Lower lobe of right lung (tissue), 2 donors: ENCODE measurements at regions not wholly inside any gene's neighbourhood (a gene's known extent, or its start where the extent isn't known, plus 50 kb on each side); places are given as distances from the start of the nearest gene placed in this dataset.

Experiments used
- ATAC-seq, 2 donors: fragments of 200-7000 bp; cut with Tn5 transposase; one replicate each; pipeline ENCODE4 v1.9.1; 2020 to 2022; ENCODE audit warnings: mild to moderate bottlenecking in 2 of 2, moderate library complexity in 2 of 2
- DNase-seq: peaks from one replicate; pipeline ENCODE4 v3.0.0-alpha.2; 2020
- H3K27ac ChIP-seq: fragments of 200-600 bp; one replicate; pipeline ENCODE4 v1.8.0; 2022
- H3K27me3 ChIP-seq: fragments of 200-600 bp; one replicate; pipeline ENCODE4 v1.8.0; 2022; ENCODE audit warnings: low read depth
- H3K36me3 ChIP-seq: fragments of 200-600 bp; one replicate; pipeline ENCODE4 v1.8.0; 2022; ENCODE audit warnings: mild to moderate bottlenecking
- H3K4me1 ChIP-seq: fragments of 200-600 bp; one replicate; pipeline ENCODE4 v1.8.0; 2022
- H3K4me3 ChIP-seq: fragments of 200-600 bp; one replicate; pipeline ENCODE4 v1.8.0; 2022; ENCODE audit warnings: mild to moderate bottlenecking
- H3K9me3 ChIP-seq: fragments of 200-600 bp; one replicate; pipeline ENCODE4 v1.8.0; 2022
- intact Hi-C: fragments of 100-400 bp; cut with DNase I; formaldehyde crosslinking; loops from one replicate; pipeline ENCODE4 v1.11.0; 2022
- TF ChIP-seq, protein P1 (sequence below): fragments of 200-600 bp; IDR thresholded peaks from one replicate; pipeline ENCODE4 v1.8.0; 2022; ENCODE audit warnings: antibody characterized with exemption, mild to moderate bottlenecking
- donor health status: DM: no; HTN: yes; CAD: no; lungs with severe emphysema.

GRCh38 chr10:130251766-130252165 lies 115.6 kb downstream of the GLRX3 start:
- no peaks in the 10 kb centered on the region for H3K36me3 ChIP-seq
- H3K9me3 ChIP-seq: no peaks in the 10 kb centered on the region
- no peaks in the 10 kb centered on the region for H3K4me1 ChIP-seq
- no peak overlapping the region for H3K4me3 ChIP-seq
- TF ChIP-seq, protein P1, sequence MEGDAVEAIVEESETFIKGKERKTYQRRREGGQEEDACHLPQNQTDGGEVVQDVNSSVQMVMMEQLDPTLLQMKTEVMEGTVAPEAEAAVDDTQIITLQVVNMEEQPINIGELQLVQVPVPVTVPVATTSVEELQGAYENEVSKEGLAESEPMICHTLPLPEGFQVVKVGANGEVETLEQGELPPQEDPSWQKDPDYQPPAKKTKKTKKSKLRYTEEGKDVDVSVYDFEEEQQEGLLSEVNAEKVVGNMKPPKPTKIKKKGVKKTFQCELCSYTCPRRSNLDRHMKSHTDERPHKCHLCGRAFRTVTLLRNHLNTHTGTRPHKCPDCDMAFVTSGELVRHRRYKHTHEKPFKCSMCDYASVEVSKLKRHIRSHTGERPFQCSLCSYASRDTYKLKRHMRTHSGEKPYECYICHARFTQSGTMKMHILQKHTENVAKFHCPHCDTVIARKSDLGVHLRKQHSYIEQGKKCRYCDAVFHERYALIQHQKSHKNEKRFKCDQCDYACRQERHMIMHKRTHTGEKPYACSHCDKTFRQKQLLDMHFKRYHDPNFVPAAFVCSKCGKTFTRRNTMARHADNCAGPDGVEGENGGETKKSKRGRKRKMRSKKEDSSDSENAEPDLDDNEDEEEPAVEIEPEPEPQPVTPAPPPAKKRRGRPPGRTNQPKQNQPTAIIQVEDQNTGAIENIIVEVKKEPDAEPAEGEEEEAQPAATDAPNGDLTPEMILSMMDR: no peak
- no peak for ATAC-seq
- no peak for DNase-seq
- intact Hi-C loops: no loop called here
- no peak overlapping the region for H3K27ac ChIP-seq
- H3K27me3 ChIP-seq: no peaks in the 10 kb centered on the region

- Histone ChIP-seq H3K4me3 (no peak overlapping the region), H3K9me3 (no peaks in the 10 kb centered on the region), H3K27me3 (no peaks in the 10 kb centered on the region), H3K36me3 (no peaks in the 10 kb centered on the region), H3K27ac (no peak overlapping the region), H3K4me1 (no peaks in the 10 kb centered on the region)
- intact Hi-C loops: no loop called here
- TF ChIP-seq, protein P1: no peak
- no peak for DNase-seq
- no peak for ATAC-seq
Measured at GRCh38 chr10:130254243-130254642, 118.1 kb downstream of the GLRX3 start.

GRCh38 chr10:130254662-130255061 lies 118.5 kb downstream of the GLRX3 start:
- Histone ChIP-seq H3K27me3 (no peaks in the 10 kb centered on the region), H3K9me3 (no peaks in the 10 kb centered on the region), H3K4me1 (no peaks in the 10 kb centered on the region), H3K27ac (no peak overlapping the region), H3K4me3 (no peak overlapping the region), H3K36me3 (no peaks in the 10 kb centered on the region)
- TF ChIP-seq, protein P1: no peak
- DNase-seq (no peak), ATAC-seq (no peak)
- intact Hi-C loops: no loop called here

DNA sequence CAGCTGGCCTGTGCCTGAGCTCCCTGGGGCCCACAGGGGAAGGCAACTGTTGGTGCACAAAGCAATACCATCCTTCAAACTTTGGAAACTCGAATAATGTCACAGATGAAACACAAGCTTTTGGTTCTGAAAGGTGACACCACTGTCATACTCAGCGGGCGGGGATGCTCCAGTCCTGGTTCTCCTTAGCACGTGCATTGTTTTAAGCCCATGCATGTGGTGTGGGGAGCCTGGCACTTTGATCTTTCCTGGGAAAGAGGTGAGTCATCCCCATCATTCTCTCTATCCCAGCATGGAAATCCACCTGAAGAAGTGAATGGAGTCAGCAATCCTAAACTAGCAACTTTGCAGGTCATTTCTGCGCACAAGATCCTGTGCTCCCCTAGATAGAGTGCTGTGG lies 119.6 kb downstream of the GLRX3 start:
- no peak overlapping the region for H3K4me3 ChIP-seq
- H3K27ac ChIP-seq: no peak overlapping the region
- DNase-seq: no peak
- H3K36me3 ChIP-seq: no peaks in the 10 kb centered on the region
- TF ChIP-seq, protein P1: no peak
- intact Hi-C loops: no loop called here
- ATAC-seq: no peak
- no peaks in the 10 kb centered on the region for H3K9me3 ChIP-seq
- no peaks in the 10 kb centered on the region for H3K27me3 ChIP-seq
- no peaks in the 10 kb centered on the region for H3K4me1 ChIP-seq

DNA sequence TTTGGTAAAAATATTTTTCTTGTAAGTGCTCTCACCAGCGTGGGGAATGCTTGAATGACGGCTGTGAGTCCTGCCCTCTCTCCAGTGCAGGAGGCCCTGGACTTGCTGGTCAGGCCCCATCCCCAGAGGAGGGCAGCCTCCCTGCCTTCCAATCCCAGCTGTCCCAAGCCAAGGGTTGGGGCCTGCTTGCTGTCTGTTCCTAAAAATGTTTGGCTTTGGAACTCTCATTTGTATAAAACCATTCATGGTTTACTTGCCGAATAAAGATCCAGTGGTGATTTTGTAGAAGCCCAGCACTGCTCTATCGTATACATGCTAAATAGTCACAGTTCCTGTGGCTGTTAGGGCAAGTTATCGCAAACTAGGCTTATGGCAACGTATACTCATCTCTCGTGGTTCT lies 121.7 kb downstream of the GLRX3 start:
- H3K9me3 ChIP-seq: no peaks in the 10 kb centered on the region
- no peaks in the 10 kb centered on the region for H3K27me3 ChIP-seq
- TF ChIP-seq, protein P1: no peak
- no peak for ATAC-seq
- intact Hi-C loops: no loop called here
- no peaks in the 10 kb centered on the region for H3K4me1 ChIP-seq
- no peaks in the 10 kb centered on the region for H3K36me3 ChIP-seq
- no peak overlapping the region for H3K27ac ChIP-seq
- no peak overlapping the region for H3K4me3 ChIP-seq
- no peak for DNase-seq

GRCh38 chr10:130259380-130259779 lies 123.2 kb downstream of the GLRX3 start:
- no peaks in the 10 kb centered on the region for H3K4me1 ChIP-seq
- TF ChIP-seq, protein P1: no peak
- H3K4me3 ChIP-seq: no peak overlapping the region
- no peak for DNase-seq
- H3K9me3 ChIP-seq: no peaks in the 10 kb centered on the region
- H3K36me3 ChIP-seq: no peaks in the 10 kb centered on the region
- no peak overlapping the region for H3K27ac ChIP-seq
- intact Hi-C loops: no loop called here
- no peaks in the 10 kb centered on the region for H3K27me3 ChIP-seq
- ATAC-seq: no peak
